Mesenchymal stem cell (in vitro differentiated cells and primary cell): ENCODE measurements at regions not wholly inside any gene's neighbourhood (a gene's known extent, or its start where the extent isn't known, plus 50 kb on each side); places are given as distances from the start of the nearest gene placed in this dataset.

Experiments
- DNase-seq: peaks from one replicate; pipeline ENCODE4 v3.0.0-alpha.2; 2013
- H2AFZ ChIP-seq: one replicate; pipeline ENCODE4 v1.6.1; 2013; ENCODE audit warnings: low read depth, mild to moderate bottlenecking, control low read depth, inconsistent platforms, low read length, moderate library complexity
- H2AK5ac ChIP-seq: 2 replicates; pipeline ENCODE4 v1.6.1; 2013; ENCODE audit warnings: low read length, moderate library complexity, mild to moderate bottlenecking, inconsistent platforms; ENCODE audit not compliant: severe bottlenecking
- H2BK120ac ChIP-seq: one replicate; pipeline ENCODE4 v1.6.1; 2013; ENCODE audit warnings: low read depth, mild to moderate bottlenecking, inconsistent platforms, low read length, moderate library complexity
- H2BK12ac ChIP-seq, 2 experiments: one replicate each; pipeline ENCODE4 v1.6.1; 2013; ENCODE audit warnings: inconsistent platforms in 2 of 2, low read length in 2 of 2, mild to moderate bottlenecking in 2 of 2, moderate library complexity in 2 of 2, control low read depth in 1 of 2
- H2BK15ac ChIP-seq: one replicate; pipeline ENCODE4 v1.6.1; 2013; ENCODE audit warnings: mild to moderate bottlenecking, low read depth, inconsistent platforms; ENCODE audit not compliant: poor library complexity, severe bottlenecking
- H2BK5ac ChIP-seq: 2 replicates; pipeline ENCODE4 v1.6.1; 2013; ENCODE audit warnings: low read depth, mild to moderate bottlenecking, low read length, control low read depth, inconsistent platforms; ENCODE audit not compliant: poor library complexity, severe bottlenecking
- H3K14ac ChIP-seq, 2 experiments: one replicate each; pipeline ENCODE4 v1.6.1; 2013; ENCODE audit warnings: inconsistent platforms in 2 of 2, low read length in 2 of 2, control low read depth in 1 of 2, mild to moderate bottlenecking in 1 of 2, moderate library complexity in 1 of 2
- H3K18ac ChIP-seq, 2 experiments: one replicate each; pipeline ENCODE4 v1.6.1; 2013; ENCODE audit warnings: inconsistent platforms in 2 of 2, low read length in 2 of 2, control low read depth in 1 of 2, low read depth in 1 of 2, mild to moderate bottlenecking in 1 of 2
- H3K23ac ChIP-seq, 2 experiments: one replicate each; pipeline ENCODE4 v1.6.1; 2013; ENCODE audit warnings: inconsistent platforms in 2 of 2, low read length in 2 of 2, mild to moderate bottlenecking in 2 of 2, moderate library complexity in 2 of 2, control low read depth in 1 of 2
- H3K27ac ChIP-seq: 2 replicates; pipeline ENCODE4 v1.5.1; 2013; ENCODE audit warnings: mild to moderate bottlenecking, moderate library complexity, low read length, control low read depth, inconsistent platforms; ENCODE audit not compliant: poor library complexity, severe bottlenecking
- H3K27me3 ChIP-seq, 2 experiments: 2 replicates each; pipeline versions ENCODE4 v1.6.1 to v1.7.0; 2013; ENCODE audit warnings: low read length in 2 of 2, mild to moderate bottlenecking in 2 of 2, moderate library complexity in 2 of 2, control low read depth in 1 of 2, inconsistent platforms in 1 of 2; ENCODE audit not compliant: control insufficient read depth in 1 of 2, insufficient read depth in 1 of 2
- H3K36me3 ChIP-seq, 2 experiments: 2 replicates each; pipeline versions ENCODE4 v1.6.1 to v1.7.0; 2013; ENCODE audit warnings: low read length in 2 of 2, control low read depth in 1 of 2, inconsistent platforms in 1 of 2, low read depth in 1 of 2, mild to moderate bottlenecking in 1 of 2; ENCODE audit not compliant: insufficient read depth in 2 of 2, control insufficient read depth in 1 of 2
- H3K4ac ChIP-seq, 2 experiments: one replicate each; pipeline ENCODE4 v1.6.1; 2013; ENCODE audit warnings: inconsistent platforms in 2 of 2, low read length in 2 of 2, mild to moderate bottlenecking in 2 of 2, moderate library complexity in 2 of 2, control low read depth in 1 of 2, low read depth in 1 of 2
- H3K4me1 ChIP-seq: 2 replicates; pipeline ENCODE4 v1.6.1; 2013; ENCODE audit warnings: low read depth, low read length, control low read depth; ENCODE audit not compliant: control insufficient read depth, insufficient read depth
- H3K4me2 ChIP-seq: 2 replicates; pipeline ENCODE4 v1.6.1; 2013; ENCODE audit warnings: low read length, mild to moderate bottlenecking, inconsistent platforms; ENCODE audit not compliant: poor library complexity, severe bottlenecking
- H3K4me3 ChIP-seq, 2 experiments: 2 replicates each; pipeline versions ENCODE4 v1.5.1 to v1.7.0; 2013; ENCODE audit warnings: low read length in 2 of 2, mild to moderate bottlenecking in 2 of 2, control low read depth in 1 of 2, low read depth in 1 of 2; ENCODE audit not compliant: insufficient read depth in 1 of 2
- H3K79me1 ChIP-seq: replicated peaks from 2 replicates; pipeline ENCODE4 v1.6.1; 2013; ENCODE audit warnings: mild to moderate bottlenecking, control low read depth, low read length, inconsistent platforms; ENCODE audit not compliant: poor library complexity, severe bottlenecking
- H3K9ac ChIP-seq: 2 replicates; pipeline ENCODE4 v1.7.0; 2013; ENCODE audit warnings: mild to moderate bottlenecking, low read length, moderate library complexity
- H3K9me3 ChIP-seq: 2 replicates; pipeline ENCODE4 v1.7.0; 2013; ENCODE audit warnings: mild to moderate bottlenecking, low read length; ENCODE audit not compliant: control insufficient read depth
- H4K8ac ChIP-seq: one replicate; pipeline ENCODE4 v1.6.1; 2013; ENCODE audit warnings: inconsistent platforms, mild to moderate bottlenecking, low read length, moderate library complexity
- H4K91ac ChIP-seq: one replicate; pipeline ENCODE4 v1.6.1; 2013; ENCODE audit warnings: mild to moderate bottlenecking, low read length, inconsistent platforms
- WGBS: methylation state at CpG from one replicate; pipeline ENCODE4 v1.1.7; 2013; ENCODE audit warnings: mixed read lengths; 5-methylcytosine and 5-hydroxymethylcytosine counted together

- Histone ChIP-seq H3K4me2 (no peak overlapping the region), H3K9ac (no peak overlapping the region), H3K36me3 (no peaks in the 10 kb centered on the region), H2BK5ac (no peak overlapping the region), H3K4ac (no peak overlapping the region), H3K79me1 (no peaks in the 10 kb centered on the region), H2AFZ (no peak overlapping the region), H3K27ac (no peak overlapping the region), H3K23ac (no peak overlapping the region), H4K91ac (no peak overlapping the region), H2BK15ac (no peak overlapping the region), H3K4me3 (no peak overlapping the region), H3K18ac (no peak overlapping the region), H2BK120ac (no peak overlapping the region), H3K27me3 (no peaks in the 10 kb centered on the region), H2BK12ac (no peak overlapping the region), H3K9me3 (no peaks in the 10 kb centered on the region), H4K8ac (no peak overlapping the region), H3K4me1 (no peaks in the 10 kb centered on the region), H3K14ac (no peak overlapping the region), H2AK5ac (no peak overlapping the region)
- no peak for DNase-seq
- 44% methylated on average over 2 of the region's 2 CpGs for WGBS
Measured at GRCh38 chr16:48824271-48824670, 214.3 kb upstream of the N4BP1 start.

GRCh38 chr16:48822431-48822830, 212.5 kb upstream of the N4BP1 start:
- Histone ChIP-seq H3K4ac (no peak overlapping the region), H3K14ac (no peak overlapping the region), H3K79me1 (no peaks in the 10 kb centered on the region), H3K36me3 (no peaks in the 10 kb centered on the region), H3K9ac (no peak overlapping the region), H2BK12ac (no peak overlapping the region), H3K4me3 (no peak overlapping the region), H3K27me3 (no peaks in the 10 kb centered on the region), H2BK5ac (no peak overlapping the region), H3K23ac (no peak overlapping the region), H2BK120ac (no peak overlapping the region), H3K18ac (no peak overlapping the region), H3K9me3 (no peaks in the 10 kb centered on the region), H2AK5ac (no peak overlapping the region), H4K8ac (no peak overlapping the region), H3K4me2 (no peak overlapping the region), H3K27ac (no peak overlapping the region), H2BK15ac (no peak overlapping the region), H3K4me1 (no peaks in the 10 kb centered on the region), H2AFZ (no peak overlapping the region), H4K91ac (no peak overlapping the region)
- no peak for DNase-seq
- WGBS: 96% methylated on average over 4 of the region's 5 CpGs

- Histone ChIP-seq H3K36me3 (no peaks in the 10 kb centered on the region), H3K4ac (no peak overlapping the region), H3K4me2 (no peak overlapping the region), H4K8ac (no peak overlapping the region), H3K14ac (no peak overlapping the region), H4K91ac (no peak overlapping the region), H3K4me1 (no peaks in the 10 kb centered on the region), H3K4me3 (no peak overlapping the region), H3K27me3 (no peaks in the 10 kb centered on the region), H2BK120ac (no peak overlapping the region), H2BK12ac (no peak overlapping the region), H2BK15ac (no peak overlapping the region), H3K27ac (no peak overlapping the region), H3K9ac (no peak overlapping the region), H2BK5ac (no peak overlapping the region), H3K79me1 (no peaks in the 10 kb centered on the region), H3K23ac (no peak overlapping the region), H2AFZ (no peak overlapping the region), H2AK5ac (no peak overlapping the region), H3K18ac (no peak overlapping the region), H3K9me3 (no peaks in the 10 kb centered on the region)
- DNase-seq: no peak
- 65% methylated on average over 2 of the region's 2 CpGs for WGBS
Measured at GRCh38 chr16:48820379-48820778, 210.4 kb upstream of the N4BP1 start.

- no peak overlapping the region for H2BK120ac ChIP-seq
- H2BK5ac ChIP-seq: no peak overlapping the region
- H3K4me3 ChIP-seq: no peak overlapping the region
Measured at GRCh38 chr16:48818257-48818656, 208.3 kb upstream of the N4BP1 start.

More at GRCh38 chr16:48818257-48818656, 208.3 kb upstream of the N4BP1 start:
- Histone ChIP-seq H2AK5ac (no peak overlapping the region), H3K79me1 (no peaks in the 10 kb centered on the region), H3K9me3 (no peaks in the 10 kb centered on the region), H3K18ac (no peak overlapping the region), H3K23ac (no peak overlapping the region), H3K9ac (no peak overlapping the region), H3K27me3 (peaks cover 0 to 11% of the 10 kb centered on the region in 2 experiments), H2AFZ (no peak overlapping the region), H2BK12ac (no peak overlapping the region), H3K4ac (no peak overlapping the region), H4K91ac (no peak overlapping the region), H3K4me2 (no peak overlapping the region), H2BK15ac (no peak overlapping the region), H3K36me3 (no peaks in the 10 kb centered on the region), H4K8ac (no peak overlapping the region), H3K27ac (no peak overlapping the region), H3K4me1 (no peaks in the 10 kb centered on the region), H3K14ac (no peak overlapping the region)
- DNase-seq: no peak
- WGBS: 58% methylated on average over 4 of the region's 6 CpGs
